Type B pancreatic cell (in vitro differentiated cells): ENCODE measurements at regions not wholly inside any gene's neighbourhood (a gene's known extent, or its start where the extent isn't known, plus 50 kb on each side); places are given as distances from the start of the nearest gene placed in this dataset.
"Not testable (repeated sequence)": the region's sequence is repeated elsewhere in the genome, so short reads cannot be mapped to it uniquely, and the experiment has no call there.

Experiments used
- DNase-seq: peaks from one replicate; pipeline ENCODE4 v3.0.0; 2021; ENCODE audit warnings: mixed read lengths; ENCODE audit not compliant: unreplicated experiment; ENCODE audit errors: extremely low spot score
- H3K27ac Mint-ChIP-seq: 2 replicates; pipeline ENCODE4 v1.8.0; 2021; ENCODE audit warnings: mild to moderate bottlenecking, mixed read lengths
- H3K27me3 Mint-ChIP-seq: 2 replicates; pipeline ENCODE4 v1.8.0; 2021; ENCODE audit warnings: mixed read lengths
- H3K36me3 Mint-ChIP-seq: 2 replicates; pipeline ENCODE4 v1.8.0; 2021; ENCODE audit warnings: mixed read lengths
- H3K4me1 Mint-ChIP-seq: one replicate; pipeline ENCODE4 v1.8.0; 2021; ENCODE audit warnings: mixed read lengths; ENCODE audit not compliant: unreplicated experiment
- H3K4me3 Mint-ChIP-seq: 2 replicates; pipeline ENCODE4 v1.8.0; 2021; ENCODE audit warnings: mild to moderate bottlenecking, mixed read lengths
- H3K9me3 Mint-ChIP-seq: 2 replicates; pipeline ENCODE4 v1.8.0; 2021; ENCODE audit warnings: mixed read lengths
- CTCF ChIP-seq: fragments of 200-600 bp; sonication (generic); conservative IDR thresholded peaks from 2 replicates; pipeline ENCODE4 v1.5.0; 2021; ENCODE audit warnings: antibody characterized with exemption, mild to moderate bottlenecking

GRCh38 chr2:37570773-37571586, 100.5 kb downstream of the CDC42EP3 start:
- DNase-seq: no peak
- Mint-ChIP-seq H3K27me3 (no peaks in the 10 kb centered on the region), H3K9me3 (no peaks in the 10 kb centered on the region), H3K27ac (peak overlapping the region; percentile 59), H3K36me3 (no peaks in the 10 kb centered on the region), H3K4me1 (peaks cover 18% of the 10 kb centered on the region), H3K4me3 (no peak overlapping the region)
- no peak for TF ChIP-seq CTCF

GRCh38 chr2:37571587-37572136, 99.8 kb downstream of the CDC42EP3 start:
- Mint-ChIP-seq H3K4me1 (peaks cover 16% of the 10 kb centered on the region), H3K27ac (no peak overlapping the region), H3K4me3 (no peak overlapping the region), H3K27me3 (no peaks in the 10 kb centered on the region), H3K9me3 (no peaks in the 10 kb centered on the region), H3K36me3 (no peaks in the 10 kb centered on the region)
- DNase-seq: no peak
- TF ChIP-seq CTCF: no peak

- Mint-ChIP-seq H3K27me3 (no peaks in the 10 kb centered on the region), H3K36me3 (no peaks in the 10 kb centered on the region), H3K4me1 (peaks cover 13% of the 10 kb centered on the region), H3K4me3 (no peak overlapping the region), H3K27ac (no peak overlapping the region), H3K9me3 (no peaks in the 10 kb centered on the region)
- no peak for TF ChIP-seq CTCF
- no peak for DNase-seq
These were observed 97.7 kb downstream of the CDC42EP3 start for GRCh38 chr2:37573451-37574388.

GRCh38 chr2:37575780-37576179, 95.7 kb downstream of the CDC42EP3 start:
- H3K27me3 Mint-ChIP-seq: no peaks in the 10 kb centered on the region
- H3K9me3 Mint-ChIP-seq: peaks cover 10% of the 10 kb centered on the region
- DNase-seq: no peak
- peaks cover 6% of the 10 kb centered on the region for H3K4me1 Mint-ChIP-seq
- H3K4me3 Mint-ChIP-seq: no peak overlapping the region
- peaks cover 3% of the 10 kb centered on the region for H3K36me3 Mint-ChIP-seq
- no peak overlapping the region for H3K27ac Mint-ChIP-seq
- TF ChIP-seq CTCF: no peak

GRCh38 chr2:37576194-37576593, 95.2 kb downstream of the CDC42EP3 start:
- not testable (repeated sequence) for H3K36me3 Mint-ChIP-seq, H3K9me3 Mint-ChIP-seq, H3K27ac Mint-ChIP-seq, H3K4me3 Mint-ChIP-seq, H3K4me1 Mint-ChIP-seq, DNase-seq, H3K27me3 Mint-ChIP-seq

GRCh38 chr2:37576831-37577230, 94.6 kb downstream of the CDC42EP3 start:
- no peak overlapping the region for H3K27ac Mint-ChIP-seq
- no peak overlapping the region for H3K4me3 Mint-ChIP-seq
- no peak for TF ChIP-seq CTCF
- peaks cover 10% of the 10 kb centered on the region for H3K9me3 Mint-ChIP-seq
- no peak for DNase-seq
- H3K36me3 Mint-ChIP-seq: peaks cover 3% of the 10 kb centered on the region
- H3K4me1 Mint-ChIP-seq: peaks cover 4% of the 10 kb centered on the region
- H3K27me3 Mint-ChIP-seq: no peaks in the 10 kb centered on the region
